ENCODE measurements at regions not wholly inside any gene's neighbourhood (a gene's known extent, or its start where the extent isn't known, plus 50 kb on each side); places are given as distances from the start of the nearest gene placed in this dataset.

- ATAC-seq = no peak
Observed at GRCh38 chr2:238638100-238638981, 209.5 kb upstream of the TWIST2 start.

GRCh38 chr2:238638982-238639628 lies 208.8 kb upstream of the TWIST2 start:
- ATAC-seq = no peak

- no peak for ATAC-seq
Observed at GRCh38 chr2:238640486-238640885, 207.4 kb upstream of the TWIST2 start.

- no peak for ATAC-seq
Observed at GRCh38 chr2:238642973-238643372, 204.9 kb upstream of the TWIST2 start.

DNA sequence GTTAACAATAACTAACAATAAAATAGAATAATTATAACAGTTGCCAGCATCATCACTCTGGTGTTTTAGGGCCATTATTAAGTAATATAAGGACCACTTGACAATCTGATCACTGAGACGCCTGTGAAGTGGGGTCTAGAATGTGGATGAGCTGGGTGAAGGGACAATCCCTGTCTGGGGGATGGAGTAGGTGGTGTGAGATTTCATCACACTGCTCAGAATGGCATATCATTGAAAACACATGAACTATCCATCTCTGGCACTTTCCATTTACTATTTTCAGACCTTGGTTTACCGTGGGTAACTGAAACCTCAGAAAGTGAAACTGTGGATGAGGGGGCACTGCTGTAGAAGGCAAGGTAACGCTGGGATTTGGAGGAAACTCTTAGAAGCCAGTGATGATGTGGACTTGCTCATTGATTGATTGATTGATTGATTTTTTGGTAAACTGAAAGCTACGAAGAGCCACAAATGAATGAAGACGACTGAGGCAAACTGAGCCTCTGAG lies 204.4 kb upstream of the TWIST2 start:
- no peak for ATAC-seq

DNA sequence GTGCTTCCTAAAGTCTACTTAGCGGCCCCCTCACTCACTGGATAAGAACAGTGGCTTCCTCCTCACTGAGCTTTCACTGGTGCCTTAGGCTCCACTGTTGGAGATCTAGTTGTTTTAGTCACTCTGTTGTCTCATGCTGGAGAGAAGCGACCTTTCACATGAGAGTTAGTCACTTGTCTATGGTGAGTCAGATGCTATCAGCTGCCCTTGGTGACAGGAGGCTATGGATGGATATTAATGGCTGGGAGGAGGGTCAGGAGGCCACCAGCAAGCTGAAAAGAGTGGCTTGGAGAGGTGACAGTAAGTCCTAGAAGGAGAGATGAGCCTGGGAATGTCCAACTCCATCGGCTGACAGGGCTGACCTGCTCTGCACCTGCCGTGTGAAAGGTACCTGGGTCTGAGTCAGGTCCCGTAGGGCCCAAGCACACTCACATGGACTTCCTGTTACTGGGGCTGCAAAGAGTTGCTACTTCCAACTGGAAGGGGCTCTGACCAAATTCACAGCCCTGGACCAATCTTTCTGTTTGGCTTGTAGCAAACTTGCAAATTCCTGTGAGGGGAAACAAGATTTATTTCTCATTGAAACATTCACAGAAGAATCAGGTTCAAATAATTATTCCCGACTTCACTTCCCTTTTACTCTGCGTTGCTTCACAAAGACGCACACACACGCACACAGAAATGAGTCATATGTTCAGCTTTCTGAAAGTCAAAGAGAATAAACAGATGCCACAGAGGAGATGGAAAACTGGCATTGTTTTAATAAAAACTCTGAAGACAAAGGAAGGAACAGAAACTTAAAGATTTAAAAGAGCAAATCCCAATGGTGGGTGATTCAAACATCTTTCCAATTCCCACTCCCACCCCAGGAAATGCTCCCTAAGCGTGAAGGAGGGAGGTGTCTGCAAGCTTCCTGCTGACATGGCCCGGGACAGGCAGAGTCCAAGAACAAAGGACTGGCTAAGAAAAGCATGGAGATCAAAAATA lies 203.5 kb upstream of the TWIST2 start:
- peak; percentile 87 for ATAC-seq

GRCh38 chr2:238645095-238645494 lies 202.8 kb upstream of the TWIST2 start:
- no peak for ATAC-seq

- ATAC-seq = no peak
Observed at GRCh38 chr2:238645716-238646115, 202.2 kb upstream of the TWIST2 start.

- ATAC-seq = no peak
Observed at GRCh38 chr2:238646281-238646680, 201.6 kb upstream of the TWIST2 start.

- ATAC-seq = no peak
Observed at GRCh38 chr2:238646803-238647202, 201.1 kb upstream of the TWIST2 start.

- ATAC-seq = no peak
Observed at GRCh38 chr2:238649123-238649522, 198.8 kb upstream of the TWIST2 start.

DNA sequence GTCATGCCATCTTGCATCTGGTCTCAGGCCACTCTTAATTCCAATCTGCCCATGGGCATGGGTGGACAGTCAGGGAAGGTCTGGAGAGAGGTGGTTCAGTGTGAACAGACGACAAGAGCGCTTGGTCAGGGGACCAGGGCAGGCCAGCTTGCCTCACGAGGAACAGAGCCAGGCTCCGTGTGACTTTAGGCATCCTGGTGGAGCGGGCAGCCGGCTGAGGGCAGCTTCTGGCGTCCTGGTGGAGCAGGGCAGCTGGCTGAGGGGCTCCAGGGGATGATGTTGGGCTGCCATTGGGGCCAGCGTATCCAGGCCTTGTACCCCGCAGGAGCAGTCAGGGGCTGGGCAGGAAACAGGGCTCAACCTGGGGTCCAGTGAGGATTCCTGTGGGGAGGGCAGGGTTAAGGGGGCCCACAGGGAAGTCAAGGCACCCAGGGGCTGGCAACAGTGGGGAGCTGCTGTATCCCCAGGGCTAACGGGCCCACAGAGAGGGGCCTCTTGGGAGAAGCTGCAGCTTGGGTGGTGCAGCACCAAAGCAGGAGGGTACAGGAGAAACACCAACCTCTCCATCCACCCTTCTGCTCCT lies 197.9 kb upstream of the TWIST2 start:
- ATAC-seq = no peak

- ATAC-seq = no peak
Observed at GRCh38 chr2:238650536-238650935, 197.3 kb upstream of the TWIST2 start.

- ATAC-seq = no peak
Observed at GRCh38 chr2:238651306-238652052, 196.4 kb upstream of the TWIST2 start.

GRCh38 chr2:238652053-238652770 lies 195.7 kb upstream of the TWIST2 start:
- no peak for ATAC-seq

DNA sequence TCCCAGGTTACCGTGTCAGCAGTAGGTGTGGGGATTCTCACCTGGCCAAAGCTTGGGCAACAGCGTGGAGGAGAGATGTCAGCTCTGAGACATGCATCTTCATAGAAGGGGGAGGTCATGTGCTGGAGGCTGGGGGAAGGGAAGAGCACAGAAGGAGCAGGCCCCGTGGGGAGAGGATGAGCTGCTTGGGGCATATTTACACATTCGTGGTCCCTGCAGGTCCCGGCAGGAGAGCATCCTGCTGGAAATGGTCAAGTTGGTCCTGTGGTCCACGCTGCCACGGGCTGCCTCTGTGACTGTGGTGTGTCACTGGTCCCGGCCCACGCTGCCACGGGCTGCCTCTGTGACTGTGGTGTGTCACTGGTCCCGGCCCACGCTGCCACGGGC lies 195.1 kb upstream of the TWIST2 start:
- ATAC-seq = no peak

- no peak for ATAC-seq
Observed at GRCh38 chr2:238653431-238654109, 194.3 kb upstream of the TWIST2 start.

DNA sequence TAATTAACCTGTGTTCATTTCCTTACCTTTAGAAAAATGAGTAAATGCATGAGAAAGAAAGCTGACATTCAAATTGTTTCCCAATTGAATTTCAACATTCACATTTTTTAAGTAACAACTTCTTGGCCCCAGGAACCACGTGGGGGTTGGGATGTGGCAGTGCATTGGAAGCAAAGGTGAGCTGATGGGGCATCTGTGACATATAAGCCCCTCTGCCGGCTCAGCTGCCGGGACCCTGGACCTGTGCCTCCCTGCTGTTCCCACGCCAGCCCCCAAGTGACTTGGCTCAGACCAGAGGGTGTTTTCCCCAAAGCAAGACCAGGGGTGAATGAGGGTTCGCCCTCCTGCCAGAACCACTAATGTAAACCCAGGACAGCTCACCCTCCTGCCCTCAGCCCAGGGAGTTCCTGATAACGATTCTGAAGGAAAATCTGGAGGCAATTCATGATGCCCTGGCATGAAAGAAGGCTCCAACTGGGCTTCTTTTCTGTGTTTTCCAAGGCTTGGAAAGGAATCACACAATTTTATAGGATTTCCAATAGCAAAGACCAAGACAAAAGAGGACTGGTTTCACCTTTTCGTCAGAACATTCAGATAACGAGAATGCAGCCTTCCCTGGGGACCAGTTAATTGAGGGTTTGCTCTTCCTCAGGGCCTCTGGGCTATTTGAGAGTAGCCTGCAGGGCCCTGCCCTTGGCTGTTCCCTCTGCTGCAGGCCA lies 193.2 kb upstream of the TWIST2 start:
- ATAC-seq = no peak

DNA sequence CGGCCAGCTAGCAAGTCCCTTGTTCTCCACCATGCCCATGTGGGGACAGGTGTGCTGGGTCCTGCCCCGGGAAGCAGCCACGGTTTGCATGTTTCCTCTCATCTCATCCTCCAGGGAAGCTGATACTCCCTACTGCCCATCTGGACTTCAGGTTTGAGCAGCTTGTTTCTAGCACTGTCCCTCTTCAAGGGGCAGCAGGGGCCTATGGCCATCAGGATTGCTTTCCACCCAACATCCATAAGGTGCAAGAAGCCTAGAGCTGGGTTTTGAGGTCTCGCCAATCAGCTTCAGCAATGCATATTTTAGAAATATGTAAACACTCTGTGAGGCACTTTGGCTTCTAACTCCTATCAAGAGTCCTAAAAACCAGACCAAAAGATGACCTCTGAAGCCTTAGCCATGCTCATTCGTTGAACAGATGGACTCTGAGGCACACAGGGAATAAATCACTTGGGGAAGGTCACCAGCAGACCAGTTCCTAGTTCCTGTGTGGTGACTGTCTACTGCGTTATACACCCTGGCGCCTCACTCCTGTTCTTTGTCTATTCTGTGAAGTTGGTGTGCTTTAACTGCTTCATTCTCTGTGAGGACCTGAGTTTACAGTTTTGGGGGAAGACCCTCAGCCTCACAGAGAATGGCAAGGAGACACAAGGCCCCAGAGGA lies 192.6 kb upstream of the TWIST2 start:
- ATAC-seq = no peak
